ENCODE measurements at regions not wholly inside any gene's neighbourhood (a gene's known extent, or its start where the extent isn't known, plus 50 kb on each side); places are given as distances from the start of the nearest gene placed in this dataset.
"Not testable (repeated sequence)": the region's sequence is repeated elsewhere in the genome, so short reads cannot be mapped to it uniquely, and the experiment has no call there.

DNA sequence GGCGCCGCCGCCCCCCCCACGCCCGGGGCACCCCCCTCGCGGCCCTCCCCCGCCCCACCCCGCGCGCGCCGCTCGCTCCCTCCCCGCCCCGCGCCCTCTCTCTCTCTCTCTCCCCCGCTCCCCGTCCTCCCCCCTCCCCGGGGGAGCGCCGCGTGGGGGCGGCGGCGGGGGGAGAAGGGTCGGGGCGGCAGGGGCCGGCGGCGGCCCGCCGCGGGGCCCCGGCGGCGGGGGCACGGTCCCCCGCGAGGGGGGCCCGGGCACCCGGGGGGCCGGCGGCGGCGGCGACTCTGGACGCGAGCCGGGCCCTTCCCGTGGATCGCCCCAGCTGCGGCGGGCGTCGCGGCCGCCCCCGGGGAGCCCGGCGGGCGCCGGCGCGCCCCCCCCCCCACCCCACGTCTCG, 2121.5 kb upstream of the TPTE start:
- not testable (repeated sequence) for TF ChIP-seq POLR2AphosphoS5 (IDR thresholded peaks at IDR 0.05); POLR2A (IDR thresholded peaks at IDR 0.05); EP300 (IDR thresholded peaks at IDR 0.05; ENCODE audit: low read depth)
- TF ChIP-seq, protein P1, sequence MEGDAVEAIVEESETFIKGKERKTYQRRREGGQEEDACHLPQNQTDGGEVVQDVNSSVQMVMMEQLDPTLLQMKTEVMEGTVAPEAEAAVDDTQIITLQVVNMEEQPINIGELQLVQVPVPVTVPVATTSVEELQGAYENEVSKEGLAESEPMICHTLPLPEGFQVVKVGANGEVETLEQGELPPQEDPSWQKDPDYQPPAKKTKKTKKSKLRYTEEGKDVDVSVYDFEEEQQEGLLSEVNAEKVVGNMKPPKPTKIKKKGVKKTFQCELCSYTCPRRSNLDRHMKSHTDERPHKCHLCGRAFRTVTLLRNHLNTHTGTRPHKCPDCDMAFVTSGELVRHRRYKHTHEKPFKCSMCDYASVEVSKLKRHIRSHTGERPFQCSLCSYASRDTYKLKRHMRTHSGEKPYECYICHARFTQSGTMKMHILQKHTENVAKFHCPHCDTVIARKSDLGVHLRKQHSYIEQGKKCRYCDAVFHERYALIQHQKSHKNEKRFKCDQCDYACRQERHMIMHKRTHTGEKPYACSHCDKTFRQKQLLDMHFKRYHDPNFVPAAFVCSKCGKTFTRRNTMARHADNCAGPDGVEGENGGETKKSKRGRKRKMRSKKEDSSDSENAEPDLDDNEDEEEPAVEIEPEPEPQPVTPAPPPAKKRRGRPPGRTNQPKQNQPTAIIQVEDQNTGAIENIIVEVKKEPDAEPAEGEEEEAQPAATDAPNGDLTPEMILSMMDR (IDR thresholded peaks at IDR 0.05), result not testable (repeated sequence)

Data from transverse colon (tissue), 4 donors.